Skeletal muscle tissue (tissue), 3 donors: ENCODE measurements at regions not wholly inside any gene's neighbourhood (a gene's known extent, or its start where the extent isn't known, plus 50 kb on each side); places are given as distances from the start of the nearest gene placed in this dataset.

Source experiments
- H3K27ac ChIP-seq: one replicate; pipeline ENCODE4 v1.7.0; 2013; ENCODE audit warnings: mild to moderate bottlenecking, low read depth, low read length, inconsistent platforms
- H3K27me3 ChIP-seq, 3 donors: one replicate each; pipeline ENCODE4 v1.7.0; 2013; ENCODE audit warnings: low read length in 3 of 3; ENCODE audit not compliant: control insufficient read depth in 3 of 3, insufficient read depth in 3 of 3
- H3K36me3 ChIP-seq, 3 donors: one replicate each; pipeline ENCODE4 v1.7.0; 2013; ENCODE audit warnings: low read length in 3 of 3; ENCODE audit not compliant: control insufficient read depth in 3 of 3, insufficient read depth in 3 of 3
- H3K4me1 ChIP-seq, 3 donors: one replicate each; pipeline ENCODE4 v1.7.0; 2013; ENCODE audit warnings: low read length in 3 of 3, mild to moderate bottlenecking in 3 of 3; ENCODE audit not compliant: control insufficient read depth in 3 of 3, insufficient read depth in 3 of 3
- H3K4me3 ChIP-seq, 3 donors: one replicate each; pipeline ENCODE4 v1.7.0; 2013; ENCODE audit warnings: low read length in 3 of 3
- H3K9ac ChIP-seq, 3 donors: one replicate each; pipeline ENCODE4 v1.7.0; 2013; ENCODE audit warnings: low read length in 3 of 3, mild to moderate bottlenecking in 3 of 3, moderate library complexity in 2 of 3, low read depth in 1 of 3
- H3K9me3 ChIP-seq, 3 donors: one replicate each; pipeline ENCODE4 v1.7.0; 2013; ENCODE audit warnings: low read length in 3 of 3; ENCODE audit not compliant: control insufficient read depth in 3 of 3
- donor health status: Osteomylitis.

DNA sequence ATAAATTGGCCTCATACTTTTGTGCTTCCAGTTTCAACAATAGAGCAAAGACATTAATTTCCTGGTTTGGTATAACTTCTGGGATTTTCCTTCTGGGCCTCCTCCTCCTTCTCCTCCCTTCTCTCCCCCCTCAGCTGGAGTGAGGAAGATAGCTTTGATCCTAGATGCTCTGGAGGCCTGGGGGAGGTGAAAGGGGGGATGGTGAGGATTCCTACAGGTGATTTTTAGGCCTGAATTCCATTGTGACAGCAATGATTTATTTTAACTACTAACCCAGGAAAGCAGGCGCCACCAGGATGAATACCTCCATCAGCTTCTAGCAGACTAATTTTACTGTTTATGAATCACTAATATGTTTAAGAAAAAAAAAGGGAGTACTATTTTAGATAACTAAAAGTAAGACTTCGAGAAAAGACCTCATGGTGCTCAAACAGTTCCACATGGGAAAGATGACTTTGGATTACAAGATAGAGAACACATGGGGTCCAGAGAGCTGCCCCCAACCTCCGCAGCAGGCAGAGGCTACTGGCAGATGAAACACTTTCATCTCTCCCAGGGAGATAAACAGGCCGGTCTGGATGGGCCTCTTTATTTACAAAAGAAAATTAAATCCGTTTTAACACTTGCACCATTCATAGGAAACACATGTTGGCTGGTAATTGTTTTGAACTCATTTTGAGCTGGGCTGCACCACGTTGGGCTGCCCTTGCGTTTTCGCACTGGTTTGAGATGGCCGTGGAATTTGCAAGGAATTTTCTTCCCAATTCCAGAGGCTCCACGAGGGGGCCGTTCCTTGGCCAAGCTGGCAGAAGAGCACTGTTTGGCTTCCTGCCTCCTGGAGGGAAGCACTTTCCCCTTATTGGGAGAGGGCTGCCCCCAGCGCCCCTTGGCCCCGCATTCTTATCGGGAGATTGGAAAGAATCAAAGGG, 125.1 kb upstream of the STX18 start:
- no peaks in the 10 kb centered on the region for H3K9me3 ChIP-seq
- peaks cover 0 to 3% (median 0%) of the 10 kb centered on the region in 3 donors for H3K36me3 ChIP-seq
- no peaks in the 10 kb centered on the region for H3K27me3 ChIP-seq
- H3K27ac ChIP-seq: no peak overlapping the region
- no peak overlapping the region for H3K9ac ChIP-seq
- H3K4me1 ChIP-seq: no peaks in the 10 kb centered on the region
- no peak overlapping the region for H3K4me3 ChIP-seq

DNA sequence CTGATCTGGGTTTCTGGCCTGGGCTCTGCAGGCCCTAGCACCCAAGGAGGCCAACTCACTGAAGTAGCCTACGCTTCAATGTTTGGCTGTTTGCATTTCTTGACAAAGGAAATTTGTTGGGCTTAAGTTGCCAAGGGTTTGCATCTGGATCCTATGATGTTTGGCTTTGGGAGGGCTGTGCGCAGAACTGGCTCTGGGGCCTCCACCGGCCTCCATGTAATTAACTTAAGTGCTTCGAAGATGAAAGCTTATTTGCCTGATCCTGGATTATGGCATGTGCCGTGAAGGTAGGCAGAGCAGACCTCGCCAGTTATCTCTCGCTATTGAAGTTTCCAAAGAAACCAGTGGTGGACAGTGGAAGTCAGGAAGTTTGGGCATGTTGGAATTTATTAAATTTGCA, 124.3 kb upstream of the STX18 start:
- H3K4me3 ChIP-seq: no peak overlapping the region
- H3K36me3 ChIP-seq: peaks cover 0 to 3% (median 0%) of the 10 kb centered on the region in 3 donors
- H3K27ac ChIP-seq: no peak overlapping the region
- no peaks in the 10 kb centered on the region for H3K4me1 ChIP-seq
- H3K9ac ChIP-seq: no peak overlapping the region
- no peaks in the 10 kb centered on the region for H3K9me3 ChIP-seq
- no peaks in the 10 kb centered on the region for H3K27me3 ChIP-seq

DNA sequence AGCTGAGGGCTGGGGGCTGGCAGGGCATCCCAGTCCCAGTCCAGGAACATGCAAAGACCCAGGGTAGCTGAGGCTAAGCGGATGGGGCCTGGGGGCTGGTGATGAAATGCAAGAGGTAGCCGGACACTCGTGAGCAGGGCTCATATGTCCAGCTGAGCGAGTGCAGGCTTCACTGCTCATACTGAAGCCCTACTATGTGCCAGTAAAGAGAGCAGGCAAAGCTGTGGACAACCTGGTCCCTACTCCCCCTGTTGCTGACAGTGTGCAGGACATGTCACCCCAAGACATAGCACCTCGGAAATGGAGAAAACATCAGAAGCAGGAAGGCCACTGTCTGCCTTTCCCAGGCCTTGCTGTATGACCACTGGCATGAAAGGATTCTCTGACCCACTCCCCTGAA, 122.4 kb upstream of the STX18 start:
- no peak overlapping the region for H3K4me3 ChIP-seq
- H3K27me3 ChIP-seq: no peaks in the 10 kb centered on the region
- peaks cover 0 to 3% (median 0%) of the 10 kb centered on the region in 3 donors for H3K36me3 ChIP-seq
- no peak overlapping the region for H3K27ac ChIP-seq
- H3K9ac ChIP-seq: no peak overlapping the region
- no peaks in the 10 kb centered on the region for H3K4me1 ChIP-seq
- H3K9me3 ChIP-seq: no peaks in the 10 kb centered on the region

DNA sequence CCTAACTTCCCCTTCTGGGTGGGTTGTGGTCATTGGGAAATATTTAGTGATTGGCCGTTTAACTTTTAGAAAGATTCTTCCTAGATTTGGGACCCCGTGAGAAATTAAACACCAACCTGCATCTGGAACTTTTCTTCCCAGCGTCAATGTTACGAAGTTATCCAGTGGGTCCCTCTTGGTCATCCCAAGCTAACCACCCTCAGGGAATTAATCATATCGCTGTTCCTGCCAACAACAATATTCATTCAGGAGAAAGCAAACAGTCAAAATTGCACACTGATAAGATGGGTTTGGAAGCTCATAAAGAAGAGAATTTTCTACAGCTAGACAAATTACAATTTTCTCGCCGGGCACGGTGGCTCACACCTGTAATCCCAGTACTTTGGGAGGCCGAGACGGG, 121.2 kb upstream of the STX18 start:
- Histone ChIP-seq H3K9ac (no peak overlapping the region), H3K9me3 (no peaks in the 10 kb centered on the region), H3K27ac (no peak overlapping the region), H3K27me3 (no peaks in the 10 kb centered on the region), H3K4me3 (no peak overlapping the region), H3K36me3 (peaks cover 0 to 3% (median 0%) of the 10 kb centered on the region in 3 donors), H3K4me1 (no peaks in the 10 kb centered on the region)

DNA sequence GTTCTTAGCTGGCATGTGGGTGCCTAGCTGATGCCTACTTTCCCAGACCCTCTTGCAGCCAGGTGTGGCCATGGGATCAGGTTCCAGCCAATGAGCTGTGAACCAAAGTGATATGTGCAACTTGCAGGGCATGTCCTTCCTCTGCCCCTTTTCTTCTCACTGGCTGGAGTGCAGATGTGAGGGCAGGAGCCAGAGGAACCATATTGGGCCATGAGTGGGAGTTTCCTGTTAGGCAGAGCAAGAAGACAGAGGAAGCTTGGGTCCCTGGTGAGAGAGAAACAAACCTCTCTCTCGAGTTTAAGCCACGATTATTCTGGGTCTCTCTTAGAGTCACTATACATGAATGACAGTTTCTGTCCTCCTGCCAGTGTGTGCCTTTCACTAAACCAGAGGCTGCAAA, 120.4 kb upstream of the STX18 start:
- Histone ChIP-seq H3K4me3 (no peak overlapping the region), H3K36me3 (peaks cover 0 to 3% (median 0%) of the 10 kb centered on the region in 3 donors), H3K27me3 (no peaks in the 10 kb centered on the region), H3K27ac (no peak overlapping the region), H3K9ac (no peak overlapping the region), H3K9me3 (no peaks in the 10 kb centered on the region), H3K4me1 (no peaks in the 10 kb centered on the region)

DNA sequence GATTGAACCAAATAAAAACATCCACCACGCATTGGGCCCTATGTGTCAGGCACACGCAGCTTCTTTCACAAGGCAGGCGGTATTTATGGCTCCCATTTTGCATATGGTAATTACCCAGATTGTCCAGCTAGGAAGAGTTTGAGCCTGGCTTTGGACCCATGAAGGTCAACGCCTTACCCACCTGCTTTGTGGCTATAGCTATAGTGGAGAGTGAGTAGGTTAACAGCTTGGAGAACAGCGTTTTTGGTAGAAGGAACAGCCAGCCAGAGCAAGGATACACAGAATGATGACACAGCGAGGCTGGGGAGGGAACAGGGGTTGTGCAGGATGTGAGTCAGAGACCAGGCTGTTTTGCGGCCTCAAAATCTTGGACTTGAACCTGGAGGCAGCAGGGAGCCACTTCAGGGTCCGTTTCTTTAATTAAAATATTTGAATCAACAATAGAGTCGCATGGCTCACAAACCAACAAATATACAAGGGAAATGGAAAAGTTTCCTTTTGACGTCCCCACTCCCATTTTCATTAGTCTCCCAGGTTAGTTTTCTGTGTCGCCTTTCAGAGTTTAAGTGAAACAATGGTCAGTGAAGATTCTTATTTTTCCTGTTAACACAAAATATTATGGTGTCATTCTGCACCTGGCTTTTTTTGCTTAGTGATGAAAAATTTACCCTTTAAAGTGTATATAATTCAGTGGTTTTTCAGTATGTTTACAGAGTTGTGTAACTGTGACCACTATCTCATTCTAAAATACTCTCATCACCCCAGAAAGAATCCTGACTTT, 118.2 kb upstream of the STX18 start:
- no peaks in the 10 kb centered on the region for H3K9me3 ChIP-seq
- H3K27me3 ChIP-seq: no peaks in the 10 kb centered on the region
- H3K9ac ChIP-seq: no peak overlapping the region
- no peak overlapping the region for H3K27ac ChIP-seq
- H3K4me1 ChIP-seq: no peaks in the 10 kb centered on the region
- peaks cover 0 to 3% (median 0%) of the 10 kb centered on the region in 3 donors for H3K36me3 ChIP-seq
- no peak overlapping the region for H3K4me3 ChIP-seq

DNA sequence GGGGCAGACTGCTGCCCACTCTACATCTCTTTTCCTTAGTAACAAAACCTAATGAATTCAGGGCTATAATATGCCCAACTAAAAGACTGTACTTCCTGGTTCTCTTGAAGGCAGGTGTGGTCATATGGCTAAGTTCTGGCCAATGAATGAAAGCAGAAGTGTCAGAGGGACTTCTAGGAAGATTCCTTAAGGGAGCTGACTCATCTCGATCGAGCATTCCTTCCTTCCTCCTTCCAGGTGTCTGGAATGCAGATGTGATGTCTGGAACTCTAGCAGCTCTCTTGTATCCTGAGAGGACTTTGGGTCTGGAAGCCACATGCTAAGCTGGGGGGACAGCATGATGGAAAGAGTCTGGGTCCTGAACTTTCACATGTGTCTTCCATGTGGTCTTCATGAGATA, 116.2 kb upstream of the STX18 start:
- Histone ChIP-seq H3K36me3 (peaks cover 0 to 3% (median 0%) of the 10 kb centered on the region in 3 donors), H3K9ac (no peak overlapping the region), H3K4me1 (no peaks in the 10 kb centered on the region)

DNA sequence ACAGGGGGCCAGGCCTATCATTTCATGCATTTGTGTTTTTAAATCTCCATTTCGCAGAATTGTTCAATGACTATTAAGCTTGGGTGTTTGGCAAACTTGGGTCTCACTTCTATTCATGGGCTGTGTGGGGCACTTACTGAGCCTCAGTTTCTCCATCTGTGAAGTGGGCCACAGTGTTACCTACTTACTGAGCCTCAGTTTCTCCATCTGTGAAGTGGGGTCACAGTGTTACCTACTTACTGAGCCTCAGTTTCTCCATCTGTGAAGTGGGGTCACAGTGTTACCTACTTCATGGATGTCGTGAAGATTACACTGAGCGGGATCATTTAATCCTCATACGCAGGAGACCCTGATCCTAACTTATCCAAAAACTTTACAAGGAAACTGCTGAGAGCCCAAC, 115.1 kb upstream of the STX18 start:
- H3K27me3 ChIP-seq: no peaks in the 10 kb centered on the region
- H3K27ac ChIP-seq: no peak overlapping the region
- no peaks in the 10 kb centered on the region for H3K4me1 ChIP-seq
- H3K9me3 ChIP-seq: no peaks in the 10 kb centered on the region
- H3K36me3 ChIP-seq: no peaks in the 10 kb centered on the region
- no peak overlapping the region for H3K4me3 ChIP-seq
- no peak overlapping the region for H3K9ac ChIP-seq

More for the DNA sequence above, 116.2 kb upstream of the STX18 start:
- H3K4me3 ChIP-seq: no peak overlapping the region
- H3K9me3 ChIP-seq: no peaks in the 10 kb centered on the region
- H3K27me3 ChIP-seq: no peaks in the 10 kb centered on the region
- H3K27ac ChIP-seq: no peak overlapping the region

DNA sequence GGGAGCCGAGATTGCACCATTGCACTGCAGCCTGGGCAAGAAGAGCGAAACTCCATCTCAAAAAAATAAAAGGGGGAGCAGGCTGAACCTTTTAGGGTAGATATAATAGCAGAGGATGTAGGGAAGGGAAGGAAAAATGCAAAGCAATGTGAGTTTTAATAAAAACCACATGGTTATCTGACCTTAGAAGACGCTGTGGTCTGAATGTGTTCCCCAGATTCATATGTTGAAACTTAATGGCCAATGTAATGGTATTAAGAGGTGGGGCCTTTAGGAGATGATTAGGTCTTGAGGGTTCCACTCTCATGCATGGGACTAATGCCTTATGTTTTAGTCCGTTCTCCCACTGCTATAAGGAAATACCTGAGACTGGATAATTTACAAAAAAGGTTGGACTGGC, 114.1 kb upstream of the STX18 start:
- Histone ChIP-seq H3K4me1 (no peaks in the 10 kb centered on the region), H3K9me3 (no peaks in the 10 kb centered on the region), H3K9ac (no peak overlapping the region), H3K4me3 (no peak overlapping the region), H3K36me3 (no peaks in the 10 kb centered on the region), H3K27me3 (no peaks in the 10 kb centered on the region), H3K27ac (no peak overlapping the region)

DNA sequence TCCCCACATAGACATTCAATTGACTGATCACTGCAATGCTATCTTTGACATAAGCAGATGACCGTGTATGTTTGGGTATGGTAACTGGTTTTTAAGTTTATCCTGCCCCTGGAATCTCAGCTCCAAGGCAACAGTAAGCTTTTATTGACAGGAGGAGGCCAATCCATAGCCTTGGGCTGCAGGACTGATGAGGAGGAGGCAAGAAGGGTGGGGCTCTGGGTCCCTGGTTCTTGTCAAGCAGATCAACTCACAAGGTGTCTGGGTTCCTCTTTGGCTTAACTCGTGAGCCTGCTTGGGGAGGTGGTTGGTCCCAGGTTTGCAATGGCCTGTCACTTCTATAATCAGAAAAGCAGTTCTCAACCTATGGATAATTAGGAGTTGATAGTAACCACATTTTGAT, 113.2 kb upstream of the STX18 start:
- Histone ChIP-seq H3K27me3 (no peaks in the 10 kb centered on the region), H3K9ac (no peak overlapping the region), H3K27ac (no peak overlapping the region), H3K9me3 (no peaks in the 10 kb centered on the region), H3K4me1 (no peaks in the 10 kb centered on the region), H3K4me3 (no peak overlapping the region), H3K36me3 (no peaks in the 10 kb centered on the region)
